ENCODE measurements at regions not wholly inside any gene's neighbourhood (a gene's known extent, or its start where the extent isn't known, plus 50 kb on each side); places are given as distances from the start of the nearest gene placed in this dataset.
"Not testable (repeated sequence)": the region's sequence is repeated elsewhere in the genome, so short reads cannot be mapped to it uniquely, and the experiment has no call there.

DNA sequence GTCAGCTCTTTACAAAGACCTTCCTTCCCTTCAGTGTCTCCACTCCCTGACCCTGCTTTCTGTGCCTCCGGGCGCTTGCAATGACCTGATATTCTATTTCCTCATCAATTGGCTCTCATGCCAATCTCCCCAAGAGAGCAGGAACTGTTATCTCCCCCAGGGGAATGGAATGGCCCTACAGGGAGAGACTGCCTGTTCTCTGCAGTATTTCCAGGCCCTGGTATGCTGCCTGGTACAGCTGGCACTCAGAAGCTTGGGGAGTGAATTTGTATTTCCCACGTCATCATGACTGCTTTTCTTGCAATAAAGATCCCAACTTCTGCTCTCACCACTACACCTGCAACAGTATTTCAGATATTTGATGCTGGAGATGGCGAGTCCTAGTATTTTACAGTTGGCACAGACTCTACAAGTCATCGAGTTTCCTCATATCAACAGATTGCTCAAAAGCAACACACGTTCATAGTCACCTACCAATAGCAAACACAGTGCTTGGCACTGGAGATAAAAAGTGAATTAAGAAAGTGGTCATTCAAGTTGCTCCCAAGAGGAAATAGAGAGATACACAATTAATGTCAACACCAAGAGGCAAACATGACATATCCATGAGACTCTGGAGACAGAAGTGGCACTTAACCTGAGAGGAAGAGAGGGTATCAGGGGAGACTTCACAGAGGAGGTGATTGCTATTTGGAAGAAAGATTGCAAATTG, 90.5 kb upstream of the EGFL6 start:
- DNase-seq (ENCODE audit: low read depth in 2 of 3, low spot score in 2 of 3), result no peak

DNA sequence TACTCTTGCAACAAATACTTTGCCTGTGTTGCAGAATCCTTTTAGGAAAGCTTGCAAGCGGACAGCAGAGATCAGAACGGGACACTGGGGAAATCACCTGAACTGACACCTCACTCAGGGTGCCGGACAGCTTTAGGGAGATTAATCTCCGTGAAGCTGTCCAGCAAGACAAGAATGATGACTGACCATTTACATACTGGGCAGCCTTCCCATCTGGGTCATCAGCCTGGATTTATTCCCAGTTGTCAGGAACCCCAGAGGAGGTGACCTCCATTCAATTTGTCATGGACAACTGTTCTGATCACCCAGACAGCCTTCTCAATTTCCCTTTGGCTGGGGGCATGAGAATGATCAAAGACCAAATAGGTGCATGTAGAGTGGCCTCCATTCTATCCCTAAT, 93.0 kb upstream of the EGFL6 start:
- no peak for DNase-seq (ENCODE audit: low read depth in 2 of 3, low spot score in 2 of 3)

DNA sequence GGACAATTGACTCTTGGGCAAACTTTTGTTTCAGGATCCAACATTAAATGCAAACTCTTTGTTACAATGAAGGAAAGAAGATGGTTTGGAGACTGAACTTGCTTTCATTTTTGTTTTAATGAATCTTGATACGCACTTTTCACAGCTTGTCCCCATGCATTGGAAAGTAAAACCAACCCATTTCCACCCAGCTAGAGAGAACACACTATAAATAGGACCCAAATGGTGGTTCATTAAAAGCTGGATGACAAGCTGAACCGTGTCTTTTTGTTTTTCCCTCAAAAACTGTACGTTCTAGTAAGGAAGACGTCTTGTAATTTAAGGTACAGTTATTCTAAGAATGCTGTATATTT, 95.3 kb upstream of the EGFL6 start:
- no peak for DNase-seq (ENCODE audit: low read depth in 2 of 3, low spot score in 2 of 3)

DNA sequence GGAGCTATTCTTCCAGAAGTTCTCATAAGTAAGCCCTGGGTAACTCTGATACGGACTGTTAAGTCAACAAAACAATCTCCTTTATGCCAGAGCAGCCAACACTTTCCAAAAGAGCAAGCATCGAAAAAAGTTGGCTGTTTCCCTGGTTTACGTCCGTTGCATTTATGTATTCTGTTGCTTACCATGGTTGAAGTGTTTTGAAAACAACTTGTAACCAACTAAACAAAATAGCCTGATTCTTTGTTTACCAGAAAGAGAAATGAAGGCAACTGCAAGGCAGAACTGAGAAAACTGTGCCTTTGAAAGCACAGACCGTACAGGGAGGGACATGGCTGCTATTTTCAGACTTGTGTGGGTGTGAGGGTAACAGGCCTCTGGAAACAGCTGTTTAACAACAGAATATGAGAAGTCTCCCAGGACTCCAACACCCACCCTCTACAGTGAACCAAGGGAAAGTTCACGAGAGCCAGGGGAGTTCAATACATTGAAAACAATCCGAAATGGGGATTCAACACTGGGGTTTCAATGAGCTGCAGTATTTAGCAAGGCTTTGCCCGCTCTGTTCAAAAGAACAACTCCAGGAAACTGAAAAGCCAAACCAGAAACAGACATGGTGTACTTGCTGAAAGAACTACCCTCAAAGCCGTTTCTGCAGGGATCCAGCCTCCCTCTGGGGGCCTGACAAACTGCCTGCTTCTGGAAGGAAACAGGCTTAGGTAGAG, 95.8 kb upstream of the EGFL6 start:
- DNase-seq (ENCODE audit: low read depth in 2 of 3, low spot score in 2 of 3), result no peak

DNA sequence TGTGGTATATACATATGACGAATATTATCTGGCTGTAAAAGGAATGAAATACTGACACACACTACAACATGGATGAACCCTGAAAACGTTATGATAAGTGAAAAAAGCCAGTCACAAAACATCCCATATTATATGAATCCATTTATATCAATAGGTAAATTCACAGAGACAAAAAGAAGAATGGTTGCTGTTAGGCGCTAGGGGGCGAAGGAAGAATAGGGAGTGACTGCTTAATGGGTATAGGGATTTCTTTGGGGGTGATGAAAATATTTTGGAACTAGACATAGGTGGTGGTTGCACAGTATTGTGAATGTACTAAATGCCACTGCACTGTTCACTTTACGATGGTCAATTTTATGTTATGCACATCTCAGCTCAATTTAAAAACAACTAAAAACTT, 96.4 kb upstream of the EGFL6 start:
- DNase-seq (ENCODE audit: low read depth in 2 of 3, low spot score in 2 of 3), result no peak

DNA sequence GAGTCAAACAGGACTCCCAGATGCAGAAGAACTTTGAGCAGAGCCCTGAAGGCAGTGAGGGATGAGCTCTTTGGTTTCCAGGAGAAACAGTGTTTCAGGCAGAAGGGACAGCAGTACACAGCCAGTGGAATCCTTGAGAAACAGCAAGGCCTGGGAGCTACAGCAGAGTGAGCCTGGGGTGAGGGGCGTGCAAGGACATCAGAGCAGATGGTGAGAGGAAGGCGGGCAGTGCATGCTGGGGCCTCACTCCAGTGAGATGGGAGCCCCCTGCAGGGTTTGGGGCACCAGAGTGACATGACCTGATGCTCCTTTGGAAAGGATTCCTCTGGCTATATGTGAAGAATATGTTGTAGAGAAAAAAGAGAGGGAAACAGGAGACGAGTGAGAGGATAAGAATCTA, 98.1 kb upstream of the EGFL6 start:
- no peak for DNase-seq (ENCODE audit: low read depth in 2 of 3, low spot score in 2 of 3)

DNA sequence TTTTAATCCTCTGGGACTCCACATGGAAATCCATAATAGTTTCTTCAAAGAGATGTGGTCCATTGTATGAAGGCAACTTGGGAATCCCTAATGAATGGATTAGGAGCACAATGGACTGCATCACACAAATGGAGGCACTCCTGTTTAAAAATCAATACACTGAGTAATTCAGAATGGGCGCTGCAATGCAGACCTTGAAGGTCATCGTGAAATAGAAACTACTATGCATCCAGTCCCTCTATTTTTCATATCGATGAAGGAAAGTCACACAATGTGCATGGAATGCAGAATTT, 98.8 kb upstream of the EGFL6 start:
- no peak for DNase-seq (ENCODE audit: low read depth in 2 of 3, low spot score in 2 of 3)

DNA sequence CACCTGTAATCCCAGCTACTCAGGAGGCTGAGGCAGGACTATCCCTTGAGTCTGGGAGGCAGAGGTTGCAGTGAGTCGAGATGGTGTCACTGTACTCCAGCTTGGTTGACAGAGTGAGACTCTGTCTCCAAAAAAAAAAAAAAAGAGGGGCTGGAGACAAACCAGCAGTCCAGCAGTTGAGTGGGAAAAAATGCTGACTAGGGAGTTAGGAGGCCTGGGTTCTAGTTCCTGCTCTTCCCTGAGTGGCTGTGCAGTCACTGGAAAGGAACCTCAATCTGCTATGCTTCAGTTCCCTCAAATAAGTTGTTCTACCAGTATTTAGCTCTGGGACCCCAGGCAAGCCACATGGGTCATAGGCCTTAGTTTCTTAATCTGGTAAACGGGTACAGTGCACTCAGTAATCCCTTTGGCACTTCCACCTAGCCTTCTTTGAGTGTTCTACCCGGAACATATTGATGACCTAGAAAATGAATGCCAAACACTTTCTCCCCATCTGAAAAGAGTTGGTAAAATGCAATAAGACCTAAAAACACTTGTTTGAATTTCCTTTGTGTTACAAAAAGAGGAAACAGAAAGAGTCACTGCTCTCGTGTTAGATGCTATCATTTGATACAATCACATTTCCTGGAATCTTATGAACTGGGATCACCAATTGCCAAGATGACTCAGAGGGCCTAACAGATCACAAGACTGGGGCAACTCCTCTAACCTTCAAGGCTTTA, 99.3 kb upstream of the EGFL6 start:
- no peak for DNase-seq (ENCODE audit: low read depth in 2 of 3, low spot score in 2 of 3)

DNA sequence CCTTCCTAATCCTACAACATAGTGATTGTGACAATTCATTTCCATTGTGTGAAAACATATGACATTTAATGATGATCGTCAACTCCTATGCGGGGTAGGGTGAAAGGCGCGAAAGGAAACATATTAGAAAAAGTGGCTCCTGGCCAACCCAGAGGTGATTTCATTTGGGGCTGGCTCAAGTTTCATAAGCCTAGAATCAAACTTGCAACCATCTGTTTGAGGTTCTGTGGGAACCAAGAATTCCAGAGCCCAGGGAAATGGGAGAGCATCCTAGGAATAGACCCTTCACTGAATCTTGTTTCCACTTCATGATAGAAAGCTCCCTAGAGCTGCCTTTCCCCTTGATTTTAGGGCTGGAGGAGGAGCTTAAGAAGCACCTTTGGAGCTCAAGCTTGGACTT, 101.3 kb upstream of the EGFL6 start:
- no peak for DNase-seq (ENCODE audit: low read depth in 2 of 3, low spot score in 2 of 3)

DNA sequence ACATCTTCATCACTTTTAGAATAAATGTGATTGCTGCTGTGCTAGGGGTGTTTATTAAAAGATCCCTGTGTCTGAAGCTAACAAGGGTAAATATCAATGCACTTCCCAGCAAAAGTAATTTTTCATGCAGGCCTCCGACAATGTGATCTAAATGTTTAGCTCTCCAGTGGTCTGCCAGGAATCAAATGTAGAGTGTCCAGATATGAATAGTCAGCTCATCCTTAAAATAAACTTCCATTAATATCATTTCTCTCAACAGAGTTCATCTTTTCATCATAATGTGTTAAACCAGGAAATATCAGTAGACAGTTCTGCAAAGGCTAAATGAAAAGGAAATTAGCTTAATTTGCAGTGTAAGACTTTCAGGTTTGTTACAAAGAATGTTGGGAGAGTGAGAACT, 102.2 kb upstream of the EGFL6 start:
- DNase-seq (ENCODE audit: low read depth in 2 of 3, low spot score in 2 of 3), result no peak

DNA sequence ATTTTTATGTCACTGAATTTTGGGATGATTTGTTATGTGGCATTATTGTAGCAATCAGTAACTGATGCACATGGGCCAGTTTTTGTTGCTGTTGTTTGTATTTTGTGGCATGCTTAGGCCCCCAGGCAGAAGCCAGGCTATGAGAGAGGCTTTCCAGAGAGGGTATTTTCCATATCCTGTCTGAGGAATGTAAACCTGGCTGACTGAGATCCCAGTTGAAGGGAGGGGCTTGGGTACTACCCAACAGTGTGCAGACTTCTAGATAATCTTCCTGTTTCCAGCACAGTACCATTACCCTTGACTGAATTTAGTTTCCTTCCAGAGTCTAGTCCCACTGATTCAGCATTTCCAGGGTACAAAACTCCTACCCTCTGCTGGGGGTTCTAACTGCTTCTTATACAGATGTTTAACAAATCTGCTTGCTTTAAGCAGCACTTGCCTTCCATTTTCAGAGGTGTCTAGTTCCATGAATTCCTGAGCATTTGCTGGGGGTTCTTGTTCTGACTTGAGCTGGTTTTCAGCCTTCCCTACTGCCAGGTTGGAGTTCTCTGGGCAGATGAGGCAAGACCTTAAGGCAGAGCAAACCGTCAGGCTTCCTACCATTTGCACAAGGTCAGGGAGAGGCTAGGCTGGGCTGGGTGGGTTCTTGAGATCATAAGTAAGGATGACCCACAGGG, 104.7 kb upstream of the EGFL6 start:
- no peak for DNase-seq (ENCODE audit: low read depth in 2 of 3, low spot score in 2 of 3)

DNA sequence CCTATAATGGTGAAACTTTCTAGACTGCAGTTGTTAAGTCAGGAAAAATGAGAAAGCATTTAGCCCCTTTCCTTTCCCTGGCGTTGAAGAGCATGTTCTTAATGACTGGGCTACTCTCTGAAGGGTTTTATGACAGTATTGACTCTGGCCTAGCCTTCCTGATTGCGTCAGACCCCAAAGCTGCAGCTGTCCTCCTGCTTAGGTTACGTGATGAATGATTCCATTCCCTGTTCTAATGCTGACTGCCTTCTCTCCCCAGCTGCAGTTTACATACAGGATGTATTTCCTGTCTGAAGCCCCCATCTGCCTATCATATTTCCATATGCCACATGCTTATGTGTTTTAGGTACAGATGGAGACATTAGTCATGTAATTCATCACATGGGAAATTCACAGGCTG, 105.8 kb upstream of the EGFL6 start:
- no peak for DNase-seq (ENCODE audit: low read depth in 2 of 3, low spot score in 2 of 3)

DNA sequence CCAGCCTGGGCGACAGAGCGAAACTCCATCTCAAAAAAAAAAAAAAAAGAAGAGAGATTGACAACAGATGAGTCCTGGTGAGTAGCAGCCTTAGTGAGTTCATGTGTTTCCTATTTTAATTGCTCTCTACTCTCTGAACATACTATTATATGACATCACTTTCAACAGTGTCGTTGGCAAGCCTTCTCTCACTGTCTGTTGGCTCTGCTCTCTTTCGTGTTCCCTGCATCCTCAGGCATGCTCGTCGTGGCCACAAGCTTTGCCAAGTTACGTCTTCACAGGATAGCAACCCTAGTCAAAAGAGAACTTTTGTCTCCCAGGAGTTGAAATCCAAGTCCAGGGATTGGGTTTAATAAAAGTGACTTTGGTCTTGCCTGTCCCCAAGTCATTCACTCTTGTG, 117.1 kb upstream of the EGFL6 start:
- DNase-seq (ENCODE audit: low read depth in 2 of 3, low spot score in 2 of 3), result no peak

DNA sequence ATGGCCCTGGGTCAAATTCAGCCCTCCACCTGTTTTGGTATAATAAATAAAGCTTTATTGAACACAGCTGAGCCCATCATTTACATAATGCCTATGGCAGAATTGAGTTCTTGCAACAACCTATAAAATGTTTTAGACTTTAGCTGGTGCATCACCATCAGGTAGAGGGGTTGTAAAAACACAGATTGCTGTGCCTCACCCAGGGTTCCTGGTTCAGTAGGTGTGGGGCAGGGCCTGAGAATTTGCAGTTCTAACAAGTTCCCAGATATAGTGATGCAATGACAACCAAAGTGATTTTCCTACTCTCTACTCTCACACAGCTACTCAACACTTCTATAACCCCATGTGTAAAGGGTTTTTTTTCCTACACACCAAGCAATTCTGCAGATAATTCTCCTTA, 120.0 kb upstream of the EGFL6 start:
- no peak for DNase-seq (ENCODE audit: low read depth in 2 of 3, low spot score in 2 of 3)

DNA sequence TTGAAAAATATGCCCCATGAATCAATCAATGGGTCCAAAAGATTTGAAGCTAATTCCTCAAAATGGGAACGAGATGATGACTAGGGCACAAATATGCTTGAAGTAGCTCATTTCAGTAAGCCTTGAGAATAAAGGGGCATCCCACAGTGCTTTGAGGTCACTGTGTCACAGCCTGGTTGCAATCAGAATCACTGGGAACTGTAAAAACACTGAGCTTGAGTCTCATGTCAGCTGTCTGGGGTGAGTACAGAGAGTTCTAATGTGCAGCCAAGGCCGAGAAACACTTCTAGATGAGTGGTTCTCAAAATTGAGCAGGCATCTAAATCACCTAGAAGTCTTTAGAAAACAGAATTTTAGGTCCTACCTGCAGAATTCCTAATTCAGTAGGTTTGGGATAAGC, 120.5 kb upstream of the EGFL6 start:
- DNase-seq (ENCODE audit: low read depth in 2 of 3, low spot score in 2 of 3), result no peak

DNA sequence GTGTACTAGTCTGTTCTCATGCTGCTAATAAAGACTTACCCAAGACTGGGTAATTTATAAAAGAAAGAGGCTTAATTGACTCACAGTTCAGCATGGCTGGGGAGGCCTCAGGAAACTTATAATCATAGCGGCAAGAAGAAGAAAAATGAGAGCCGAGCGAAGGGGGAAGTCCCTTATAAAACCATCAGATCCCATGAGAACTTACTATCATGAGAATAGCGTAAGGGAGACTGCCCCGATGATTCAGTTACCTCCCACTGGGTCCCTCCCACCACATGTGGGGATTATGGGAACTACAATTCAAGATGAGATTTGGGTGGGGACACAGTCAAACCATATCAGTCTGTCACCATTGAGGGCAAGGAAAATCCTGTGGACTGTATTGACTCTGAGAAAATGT, 121.8 kb upstream of the ATXN3L start:
- DNase-seq (ENCODE audit: low read depth in 2 of 3, low spot score in 2 of 3), result not testable (repeated sequence)

DNA sequence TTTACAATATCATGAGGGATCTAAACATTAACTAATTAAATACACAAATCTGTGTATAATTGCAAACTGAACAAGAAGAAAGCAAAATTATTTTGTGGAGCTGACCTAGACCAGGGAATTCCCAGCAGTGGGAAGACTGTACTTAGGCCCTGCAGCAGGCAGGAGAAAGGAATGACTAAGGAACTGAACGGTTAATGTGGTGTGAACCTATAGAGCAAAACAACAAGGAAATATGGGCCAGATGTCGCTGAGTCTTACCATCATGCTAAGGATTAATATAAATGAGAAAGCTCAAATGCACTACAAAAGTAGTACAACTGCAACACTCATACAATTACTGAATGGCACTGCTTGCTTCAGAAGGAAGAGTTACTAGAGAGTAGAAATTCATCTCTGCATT, 120.3 kb upstream of the ATXN3L start:
- DNase-seq (ENCODE audit: low read depth in 2 of 3, low spot score in 2 of 3), result no peak

DNA sequence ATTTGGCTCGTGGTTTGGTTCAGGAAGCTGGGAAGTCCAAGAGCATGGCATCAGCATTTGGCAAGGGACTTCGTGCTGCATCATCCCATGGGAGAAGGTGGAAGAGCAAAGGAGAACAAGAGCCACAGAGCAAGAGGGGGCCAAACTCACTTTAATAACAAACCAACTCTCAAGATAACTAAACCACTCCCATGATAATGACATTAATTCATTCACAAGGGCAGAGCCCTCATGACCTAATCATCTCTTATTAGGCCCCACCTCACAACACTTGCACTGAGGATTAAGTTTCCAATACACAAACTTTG, 113.4 kb upstream of the ATXN3L start:
- DNase-seq (ENCODE audit: low read depth in 2 of 3, low spot score in 2 of 3), result no peak

DNA sequence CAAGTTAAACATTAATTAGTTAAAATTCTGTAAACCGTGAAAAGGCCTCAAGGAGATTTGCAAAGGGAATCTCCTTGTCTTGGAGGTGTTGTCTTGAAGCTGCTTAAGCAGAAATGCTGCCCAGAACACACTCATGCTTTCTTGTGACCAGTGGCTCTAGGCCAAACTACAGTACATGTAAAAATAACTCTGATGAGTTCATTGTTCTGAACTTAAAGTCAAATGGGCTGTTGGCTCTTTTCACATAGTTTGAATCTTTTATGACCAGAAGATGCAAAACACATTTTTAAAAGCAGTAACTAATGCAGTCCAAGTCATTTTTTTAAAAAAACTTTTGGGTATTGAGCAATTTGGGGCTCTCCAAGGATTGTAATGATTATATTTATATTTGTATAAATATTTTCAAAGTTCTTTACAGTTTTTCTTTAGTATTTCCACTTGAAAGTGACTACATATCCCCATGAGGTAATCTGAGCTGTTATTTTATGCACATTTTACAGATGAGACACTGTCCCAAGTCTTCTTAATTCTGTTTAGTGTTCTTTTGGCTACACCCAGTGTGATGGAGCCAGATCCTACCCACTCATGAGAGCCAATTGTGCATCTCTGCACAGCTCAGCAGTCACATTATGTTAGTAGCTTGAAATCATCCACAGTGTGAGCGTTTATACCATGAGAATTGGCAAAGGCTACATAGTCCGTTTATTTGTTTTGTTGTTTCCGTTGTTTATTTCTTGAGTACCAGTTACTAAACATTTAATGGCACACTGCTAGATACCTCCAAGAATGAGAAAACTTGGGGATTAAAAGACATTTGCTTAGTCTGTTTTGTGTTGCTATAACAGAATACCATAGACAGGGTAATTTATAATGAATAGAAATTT, 112.8 kb upstream of the ATXN3L start:
- DNase-seq (ENCODE audit: low read depth in 2 of 3, low spot score in 2 of 3), result no peak

DNA sequence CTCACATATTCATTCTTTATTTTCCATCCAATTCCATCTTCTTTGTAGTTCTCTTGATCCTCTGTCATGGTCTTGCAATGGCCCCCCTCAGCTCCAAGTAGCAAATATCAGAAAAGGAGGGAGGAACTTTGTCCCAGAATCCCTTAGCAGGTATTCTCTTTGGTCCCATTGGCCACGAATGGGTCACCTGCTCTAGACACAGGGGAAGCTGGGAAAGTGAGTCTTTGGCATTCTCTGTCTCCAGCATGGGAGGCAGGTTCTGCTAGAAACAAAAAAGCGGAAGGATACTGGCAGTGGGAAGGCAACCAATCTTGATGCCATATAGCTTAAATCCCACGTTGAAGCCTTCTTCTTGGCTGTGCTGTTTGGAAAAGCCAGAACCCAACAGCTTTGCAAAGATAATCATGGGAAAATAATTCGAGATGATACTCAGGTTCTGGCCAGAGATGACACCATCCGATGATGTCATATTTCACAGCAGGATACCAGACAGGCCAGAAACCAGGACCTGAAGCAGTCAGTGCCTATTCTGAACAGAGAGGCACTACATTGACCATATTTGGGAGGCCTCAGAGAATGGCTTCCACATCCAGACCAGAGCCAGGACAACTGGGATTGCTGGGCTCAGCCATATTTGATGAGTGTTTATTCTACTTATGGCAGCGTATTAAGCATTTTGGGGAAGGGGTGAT, 110.4 kb upstream of the ATXN3L start:
- DNase-seq (ENCODE audit: low read depth in 2 of 3, low spot score in 2 of 3), result no peak
